SJCRH30 (cell line): ENCODE measurements at regions not wholly inside any gene's neighbourhood (a gene's known extent, or its start where the extent isn't known, plus 50 kb on each side); places are given as distances from the start of the nearest gene placed in this dataset.

Experiments used
- DNase-seq, 2 experiments: peaks; one replicate each; pipeline ENCODE4 v3.0.0-alpha.2; 2015 to 2020
- H3K27ac ChIP-seq: fragments of 250-450 bp; sonication (Bioruptor Pico); 2 replicates; pipeline ENCODE4 v1.5.1; 2020; ENCODE audit warnings: mild to moderate bottlenecking, moderate library complexity
- H3K27me3 ChIP-seq: fragments of 250-450 bp; sonication (Bioruptor Pico); 2 replicates; pipeline ENCODE4 v1.5.1; 2020; ENCODE audit warnings: mild to moderate bottlenecking, moderate library complexity
- H3K36me3 ChIP-seq: fragments of 250-450 bp; sonication (Bioruptor Pico); 2 replicates; pipeline ENCODE4 v1.5.1; 2020; ENCODE audit warnings: mild to moderate bottlenecking, moderate library complexity
- H3K4me1 ChIP-seq: fragments of 250-450 bp; sonication (Bioruptor Pico); 2 replicates; pipeline ENCODE4 v1.5.1; 2020; ENCODE audit warnings: mild to moderate bottlenecking, moderate library complexity
- H3K4me3 ChIP-seq: fragments of 250-450 bp; sonication (Bioruptor Pico); 2 replicates; pipeline ENCODE4 v1.5.1; 2020; ENCODE audit warnings: mild to moderate bottlenecking, moderate library complexity
- H3K9me3 ChIP-seq: fragments of 250-450 bp; sonication (Bioruptor Pico); replicated peaks from 2 replicates; pipeline ENCODE4 v1.5.1; 2020; ENCODE audit warnings: mild to moderate bottlenecking, moderate library complexity

DNA sequence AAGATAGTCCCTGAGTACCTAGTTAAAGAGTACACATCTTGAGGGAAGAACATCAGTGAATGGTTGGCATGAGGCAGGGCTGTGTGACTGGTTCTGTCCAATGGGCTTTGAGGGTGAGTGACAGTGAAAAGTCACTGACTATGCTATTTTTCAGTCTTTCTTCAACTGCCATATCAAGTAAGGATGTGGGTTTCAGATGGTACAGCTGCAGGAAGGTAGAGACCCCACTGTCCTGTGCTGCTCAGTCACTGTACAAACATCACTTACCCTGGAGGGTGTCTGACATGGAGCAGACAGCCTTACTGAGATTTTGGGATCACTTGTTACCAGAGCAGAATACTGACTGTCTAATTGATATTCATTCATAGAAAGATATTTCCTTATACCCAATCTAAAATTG lies 115.3 kb upstream of the ASCC3 start:
- Histone ChIP-seq H3K4me1 (no peaks in the 10 kb centered on the region), H3K27ac (no peak overlapping the region), H3K9me3 (no peaks in the 10 kb centered on the region), H3K27me3 (no peaks in the 10 kb centered on the region), H3K36me3 (no peaks in the 10 kb centered on the region), H3K4me3 (no peak overlapping the region)
- no peak for DNase-seq

DNA sequence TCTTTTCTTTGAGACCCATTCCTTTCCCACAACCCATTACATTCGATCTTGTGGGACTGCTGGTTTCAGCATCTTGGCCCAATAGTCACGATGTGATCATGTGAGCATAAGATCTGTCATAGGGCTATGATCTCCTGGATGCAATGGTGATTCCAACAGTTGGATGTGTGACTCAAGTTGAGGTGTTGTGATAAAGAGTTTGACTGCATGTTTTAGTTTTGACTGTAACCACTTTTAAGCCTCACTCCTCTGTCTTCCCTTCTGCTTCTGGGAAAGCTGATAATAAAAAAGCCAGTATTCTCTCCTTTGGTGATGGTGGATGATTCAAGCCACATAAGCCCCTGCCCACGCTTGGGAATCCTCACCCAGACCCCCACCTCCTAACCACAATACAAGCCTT lies 117.0 kb upstream of the ASCC3 start:
- DNase-seq: no peak

DNA sequence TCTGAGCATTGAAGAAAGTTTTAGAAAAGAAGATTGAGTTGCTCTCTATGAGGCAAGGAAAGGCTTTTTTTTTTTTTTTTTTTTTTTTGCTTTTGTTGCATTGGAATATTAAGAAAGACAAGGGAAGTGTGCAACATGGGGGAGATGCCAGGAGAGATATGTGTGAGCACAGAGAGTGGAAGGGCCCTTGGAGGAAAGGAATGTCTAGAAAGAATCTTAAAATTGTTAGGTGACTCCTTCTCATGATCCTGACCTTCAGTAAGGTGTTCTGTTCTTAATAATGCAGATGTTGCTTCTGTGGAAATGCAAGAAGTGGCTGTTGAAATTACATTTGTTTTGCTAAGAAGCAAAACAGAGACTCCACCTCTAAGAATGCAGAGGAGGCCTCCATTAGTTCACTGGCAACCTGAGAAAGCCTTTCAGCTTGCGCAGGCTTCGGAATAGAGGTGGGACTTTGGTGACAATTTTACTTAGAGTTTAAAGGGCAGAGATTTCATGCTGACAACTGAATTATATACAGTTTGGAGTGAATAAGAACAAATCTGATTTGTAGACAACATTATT lies 118.0 kb upstream of the ASCC3 start:
- no peaks in the 10 kb centered on the region for H3K4me1 ChIP-seq
- H3K27ac ChIP-seq: no peak overlapping the region
- no peaks in the 10 kb centered on the region for H3K27me3 ChIP-seq
- no peak overlapping the region for H3K4me3 ChIP-seq
- DNase-seq: no peak
- no peaks in the 10 kb centered on the region for H3K36me3 ChIP-seq
- H3K9me3 ChIP-seq: no peaks in the 10 kb centered on the region

More for the DNA sequence above, 117.0 kb upstream of the ASCC3 start:
- Histone ChIP-seq H3K9me3 (no peaks in the 10 kb centered on the region), H3K27me3 (no peaks in the 10 kb centered on the region), H3K36me3 (no peaks in the 10 kb centered on the region), H3K4me3 (no peak overlapping the region), H3K27ac (no peak overlapping the region), H3K4me1 (no peaks in the 10 kb centered on the region)

GRCh38 chr6:101000341-101000740 lies 119.2 kb upstream of the ASCC3 start:
- H3K36me3 ChIP-seq: no peaks in the 10 kb centered on the region
- DNase-seq: peak in 1 of 2 experiments; percentile 28
- no peaks in the 10 kb centered on the region for H3K9me3 ChIP-seq
- H3K27ac ChIP-seq: no peak overlapping the region
- H3K27me3 ChIP-seq: no peaks in the 10 kb centered on the region
- no peak overlapping the region for H3K4me3 ChIP-seq
- H3K4me1 ChIP-seq: no peaks in the 10 kb centered on the region

DNA sequence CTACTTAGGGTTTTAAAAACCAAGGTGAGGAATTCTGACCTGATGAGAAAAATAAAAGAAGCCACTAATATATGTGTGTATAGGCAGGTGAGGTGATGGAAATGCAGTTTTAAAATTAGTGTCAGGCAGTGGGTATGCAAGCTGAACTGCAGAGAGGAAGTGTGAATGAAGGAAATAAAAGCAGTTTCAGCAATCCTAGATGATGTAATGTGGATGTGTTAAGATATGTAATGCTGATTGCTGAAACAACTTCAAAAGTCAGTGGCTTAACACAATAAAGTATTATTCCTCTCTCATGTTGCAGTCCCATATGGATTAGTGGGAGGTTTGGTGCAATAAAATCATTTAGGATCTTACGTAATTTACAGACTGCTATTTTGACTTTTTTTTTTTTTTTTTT lies 119.9 kb upstream of the ASCC3 start:
- no peak overlapping the region for H3K27ac ChIP-seq
- H3K27me3 ChIP-seq: no peaks in the 10 kb centered on the region
- no peaks in the 10 kb centered on the region for H3K4me1 ChIP-seq
- no peak for DNase-seq
- H3K36me3 ChIP-seq: no peaks in the 10 kb centered on the region
- no peaks in the 10 kb centered on the region for H3K9me3 ChIP-seq
- no peak overlapping the region for H3K4me3 ChIP-seq

- H3K4me3 ChIP-seq: no peak overlapping the region
- H3K4me1 ChIP-seq: no peaks in the 10 kb centered on the region
- H3K27me3 ChIP-seq: no peaks in the 10 kb centered on the region
- no peak overlapping the region for H3K27ac ChIP-seq
- DNase-seq: no peak
- no peaks in the 10 kb centered on the region for H3K36me3 ChIP-seq
- H3K9me3 ChIP-seq: no peaks in the 10 kb centered on the region
Observed at GRCh38 chr6:101001607-101002006, 120.5 kb upstream of the ASCC3 start.

- no peak for DNase-seq
- Histone ChIP-seq H3K4me1 (no peaks in the 10 kb centered on the region), H3K27me3 (no peaks in the 10 kb centered on the region), H3K9me3 (no peaks in the 10 kb centered on the region), H3K4me3 (no peak overlapping the region), H3K36me3 (no peaks in the 10 kb centered on the region), H3K27ac (no peak overlapping the region)
Observed at GRCh38 chr6:101003075-101003474, 121.9 kb upstream of the ASCC3 start.

GRCh38 chr6:101011186-101011585 lies 130.1 kb upstream of the ASCC3 start:
- no peaks in the 10 kb centered on the region for H3K4me1 ChIP-seq
- H3K4me3 ChIP-seq: no peak overlapping the region

DNA sequence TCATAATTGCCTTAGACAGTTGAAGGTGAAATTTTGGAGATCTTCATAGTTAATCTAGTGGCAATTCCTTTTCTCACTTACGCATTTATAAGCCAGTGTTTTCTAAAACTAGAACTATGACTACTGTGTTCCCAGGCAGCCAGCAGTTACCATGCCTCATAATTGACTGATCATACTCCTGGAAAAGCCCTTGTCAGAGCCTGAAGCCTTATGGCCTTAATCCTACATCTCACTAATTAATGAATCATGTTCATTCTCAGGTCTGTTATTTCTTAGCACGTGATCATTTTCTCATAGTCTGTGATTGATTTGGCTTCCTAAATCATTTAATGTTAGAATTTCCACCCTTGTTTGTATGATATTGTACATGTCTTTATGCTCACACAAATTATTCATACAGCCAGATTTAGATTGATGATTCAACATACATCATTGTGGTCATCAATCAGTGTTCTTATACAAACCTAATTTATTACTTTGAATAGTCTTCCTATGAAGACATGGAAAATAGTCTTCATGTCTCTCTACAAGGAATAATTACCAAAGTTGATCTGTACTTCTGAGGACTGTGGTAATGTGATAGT lies 132.6 kb upstream of the ASCC3 start:
- Histone ChIP-seq H3K27ac (no peak overlapping the region), H3K4me3 (no peak overlapping the region), H3K4me1 (no peaks in the 10 kb centered on the region), H3K9me3 (no peaks in the 10 kb centered on the region), H3K36me3 (no peaks in the 10 kb centered on the region), H3K27me3 (no peaks in the 10 kb centered on the region)
- no peak for DNase-seq

More at GRCh38 chr6:101011186-101011585, 130.1 kb upstream of the ASCC3 start:
- Histone ChIP-seq H3K27me3 (no peaks in the 10 kb centered on the region), H3K27ac (no peak overlapping the region), H3K36me3 (no peaks in the 10 kb centered on the region), H3K9me3 (no peaks in the 10 kb centered on the region)
- no peak for DNase-seq

GRCh38 chr6:101015541-101015940 lies 134.4 kb upstream of the ASCC3 start:
- Histone ChIP-seq H3K27ac (no peak overlapping the region), H3K36me3 (no peaks in the 10 kb centered on the region), H3K4me3 (no peak overlapping the region), H3K4me1 (no peaks in the 10 kb centered on the region), H3K9me3 (no peaks in the 10 kb centered on the region), H3K27me3 (no peaks in the 10 kb centered on the region)
- DNase-seq: no peak

DNA sequence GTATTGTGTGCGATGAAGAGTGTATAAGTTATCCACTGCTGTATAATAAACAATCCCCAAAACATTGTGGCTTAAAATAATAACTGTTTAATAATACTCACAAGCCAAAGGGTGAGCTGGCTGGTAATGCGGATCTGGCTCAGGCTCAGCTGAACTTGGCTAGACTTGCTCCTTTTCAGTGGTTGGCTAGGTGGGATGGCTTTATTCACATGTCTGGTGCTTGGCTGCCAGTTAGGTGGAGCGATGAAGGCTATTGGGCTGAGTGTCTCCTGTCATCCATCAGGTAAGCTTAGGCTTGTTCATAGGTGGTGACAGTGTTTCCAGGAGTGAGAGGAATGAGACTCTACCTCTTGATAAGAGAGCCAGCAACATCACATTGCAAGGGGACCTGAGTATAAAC lies 135.0 kb upstream of the ASCC3 start:
- Histone ChIP-seq H3K4me3 (no peak overlapping the region), H3K36me3 (no peaks in the 10 kb centered on the region), H3K4me1 (no peaks in the 10 kb centered on the region), H3K27me3 (no peaks in the 10 kb centered on the region), H3K9me3 (no peaks in the 10 kb centered on the region), H3K27ac (no peak overlapping the region)
- no peak for DNase-seq

DNA sequence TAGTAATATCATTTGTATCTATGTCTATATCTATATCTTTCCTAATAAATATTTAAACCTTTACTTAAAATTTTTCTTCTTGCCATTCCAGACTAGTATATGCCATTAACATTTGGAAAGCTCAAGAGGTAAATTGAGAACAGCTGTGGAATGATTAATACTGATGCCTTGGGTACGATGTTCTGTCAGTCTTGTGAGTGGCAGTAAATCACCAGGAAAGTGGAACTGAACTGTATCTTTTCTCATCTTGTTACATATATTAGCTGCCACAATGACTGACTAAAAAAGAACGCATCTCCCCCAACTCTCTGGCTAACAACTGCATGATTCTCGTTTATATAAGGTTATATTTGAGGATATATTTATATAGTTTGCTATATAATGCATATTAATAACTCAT lies 137.0 kb upstream of the ASCC3 start:
- Histone ChIP-seq H3K9me3 (no peaks in the 10 kb centered on the region), H3K27me3 (no peaks in the 10 kb centered on the region), H3K4me3 (no peak overlapping the region), H3K36me3 (no peaks in the 10 kb centered on the region), H3K4me1 (no peaks in the 10 kb centered on the region), H3K27ac (no peak overlapping the region)
- no peak for DNase-seq

- H3K27me3 ChIP-seq: no peaks in the 10 kb centered on the region
- no peaks in the 10 kb centered on the region for H3K36me3 ChIP-seq
- H3K9me3 ChIP-seq: no peaks in the 10 kb centered on the region
- DNase-seq: no peak
- H3K4me1 ChIP-seq: no peaks in the 10 kb centered on the region
- H3K27ac ChIP-seq: no peak overlapping the region
- no peak overlapping the region for H3K4me3 ChIP-seq
Observed at GRCh38 chr6:101021504-101021903, 140.4 kb upstream of the ASCC3 start.

DNA sequence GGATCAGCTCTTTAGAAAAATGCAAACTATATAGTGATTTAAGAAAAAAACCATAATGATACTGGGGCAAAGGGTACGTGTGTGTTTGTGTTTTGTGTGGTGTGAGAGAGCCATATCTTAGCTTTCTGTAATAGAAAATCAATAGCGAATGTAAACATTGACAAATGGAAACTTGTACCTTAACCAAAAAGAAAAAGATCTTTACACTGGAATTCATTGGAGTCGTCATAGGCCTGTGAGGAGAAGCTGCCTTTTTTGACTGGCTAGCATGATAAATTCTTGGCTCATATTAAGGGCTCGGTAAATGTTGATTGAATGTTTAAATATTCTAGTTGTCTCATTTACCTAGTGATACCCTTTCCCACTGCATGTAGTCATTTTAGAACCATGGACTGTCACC lies 161.8 kb upstream of the ASCC3 start:
- Histone ChIP-seq H3K9me3 (no peaks in the 10 kb centered on the region), H3K27me3 (no peaks in the 10 kb centered on the region), H3K27ac (no peak overlapping the region), H3K36me3 (no peaks in the 10 kb centered on the region), H3K4me1 (no peaks in the 10 kb centered on the region), H3K4me3 (no peak overlapping the region)
- no peak for DNase-seq

DNA sequence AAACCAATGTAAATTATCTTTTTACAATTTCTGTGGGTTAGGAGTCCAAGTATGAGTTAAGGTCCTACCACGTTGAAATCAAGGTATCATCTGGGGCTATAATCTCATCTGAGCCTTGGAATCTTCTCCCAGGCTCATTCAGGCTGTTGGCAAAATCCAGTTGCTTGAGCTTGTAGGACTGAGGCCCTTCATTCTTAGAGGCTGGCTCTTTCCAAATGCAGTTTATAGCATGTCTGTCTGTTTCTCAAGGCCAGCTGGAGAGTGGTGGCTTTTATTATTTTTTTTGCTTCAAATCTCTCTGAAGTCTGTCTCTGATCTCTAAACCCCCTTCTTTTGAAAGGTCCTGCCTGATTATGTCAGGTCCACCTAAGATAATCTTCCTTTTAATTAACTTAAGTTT lies 177.2 kb upstream of the ASCC3 start:
- Histone ChIP-seq H3K4me3 (no peak overlapping the region), H3K27me3 (no peaks in the 10 kb centered on the region), H3K9me3 (no peaks in the 10 kb centered on the region), H3K27ac (no peak overlapping the region), H3K36me3 (no peaks in the 10 kb centered on the region), H3K4me1 (no peaks in the 10 kb centered on the region)
- DNase-seq: no peak

DNA sequence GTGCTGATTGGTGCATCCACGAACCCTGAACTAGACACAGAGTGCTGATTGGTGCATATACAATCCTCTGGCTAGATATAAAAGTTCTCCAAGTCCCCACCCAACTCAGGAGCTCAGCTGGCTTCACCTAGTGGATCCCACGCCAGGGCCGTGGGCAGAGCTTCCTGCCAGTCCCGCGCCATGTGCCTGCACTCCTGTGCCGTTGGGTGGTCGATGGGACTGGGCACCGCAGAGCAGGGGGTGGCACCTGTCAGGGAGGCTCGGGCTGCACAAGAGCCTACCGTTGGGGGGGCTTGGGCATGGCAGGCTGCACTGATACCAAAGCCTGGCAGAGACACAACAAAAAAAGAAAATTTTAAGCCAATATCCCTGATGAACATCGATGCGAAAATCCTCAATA lies 185.4 kb upstream of the ASCC3 start:
- no peak overlapping the region for H3K27ac ChIP-seq
- H3K36me3 ChIP-seq: no peaks in the 10 kb centered on the region
- H3K9me3 ChIP-seq: no peaks in the 10 kb centered on the region
- DNase-seq: no peak
- no peaks in the 10 kb centered on the region for H3K27me3 ChIP-seq
- H3K4me1 ChIP-seq: no peaks in the 10 kb centered on the region
- no peak overlapping the region for H3K4me3 ChIP-seq
